Endodermal cell (in vitro differentiated cells): ENCODE measurements at regions not wholly inside any gene's neighbourhood (a gene's known extent, or its start where the extent isn't known, plus 50 kb on each side); places are given as distances from the start of the nearest gene placed in this dataset.

Experiments used
- DNase-seq: peaks from one replicate; pipeline ENCODE4 v3.0.0-alpha.2; 2017
- H3K27ac ChIP-seq: 2 replicates; pipeline ENCODE4 v1.5.1; 2013; ENCODE audit warnings: mild to moderate bottlenecking, low read depth, low read length, moderate library complexity
- H3K27me3 ChIP-seq: 2 replicates; pipeline ENCODE4 v1.6.1; 2013; ENCODE audit warnings: mild to moderate bottlenecking, low read length, moderate library complexity; ENCODE audit not compliant: insufficient read depth, control insufficient read depth, poor library complexity, severe bottlenecking
- H3K36me3 ChIP-seq: 2 replicates; pipeline ENCODE4 v1.7.0; 2013; ENCODE audit warnings: mild to moderate bottlenecking, low read length, moderate library complexity; ENCODE audit not compliant: control insufficient read depth, insufficient read depth
- H3K4me1 ChIP-seq: one replicate; pipeline ENCODE4 v1.7.0; 2013; ENCODE audit warnings: low read length; ENCODE audit not compliant: control insufficient read depth, insufficient read depth
- H3K4me3 ChIP-seq: 2 replicates; pipeline ENCODE4 v1.5.1; 2013; ENCODE audit warnings: mild to moderate bottlenecking, low read length, moderate library complexity
- H3K9ac ChIP-seq: 2 replicates; pipeline ENCODE4 v1.6.1; 2013; ENCODE audit warnings: mild to moderate bottlenecking, low read length, moderate library complexity; ENCODE audit not compliant: poor library complexity, severe bottlenecking; ENCODE audit errors: extremely low read depth
- H3K9me3 ChIP-seq: 2 replicates; pipeline ENCODE4 v1.6.1; 2013; ENCODE audit warnings: mild to moderate bottlenecking, low read length, moderate library complexity; ENCODE audit not compliant: control insufficient read depth
- H3K27ac Mint-ChIP-seq: 2 replicates; pipeline ENCODE4 v1.8.0; 2020; ENCODE audit warnings: mixed read lengths
- H3K27me3 Mint-ChIP-seq: 2 replicates; pipeline ENCODE4 v1.8.0; 2021; ENCODE audit warnings: mild to moderate bottlenecking, mixed read lengths; ENCODE audit not compliant: insufficient read depth
- H3K36me3 Mint-ChIP-seq: 2 replicates; pipeline ENCODE4 v1.8.0; 2020; ENCODE audit warnings: low read depth, mixed read lengths
- H3K4me1 Mint-ChIP-seq: 2 replicates; pipeline ENCODE4 v1.8.0; 2020; ENCODE audit warnings: mixed read lengths
- H3K4me3 Mint-ChIP-seq: 2 replicates; pipeline ENCODE4 v1.8.0; 2020; ENCODE audit warnings: mild to moderate bottlenecking, moderate library complexity, mixed read lengths
- H3K9me3 Mint-ChIP-seq: 2 replicates; pipeline ENCODE4 v1.8.0; 2020; ENCODE audit warnings: mild to moderate bottlenecking, mixed read lengths
- WGBS, 2 experiments: methylation state at CpG; one replicate each; pipeline versions ENCODE4 v1.1.5 to v1.1.7; 2013; ENCODE audit warnings: missing lambda C conversion rate in 2 of 2, mixed read lengths in 1 of 2; ENCODE audit not compliant: insufficient coverage in 1 of 2, insufficient read length in 1 of 2; 5-methylcytosine and 5-hydroxymethylcytosine counted together
- TF ChIP-seq, protein P1 (sequence below): fragments of 200-600 bp; sonication (generic); conservative IDR thresholded peaks from 2 replicates; pipeline ENCODE4 v1.5.0; 2021; ENCODE audit warnings: antibody characterized with exemption, mild to moderate bottlenecking

DNA sequence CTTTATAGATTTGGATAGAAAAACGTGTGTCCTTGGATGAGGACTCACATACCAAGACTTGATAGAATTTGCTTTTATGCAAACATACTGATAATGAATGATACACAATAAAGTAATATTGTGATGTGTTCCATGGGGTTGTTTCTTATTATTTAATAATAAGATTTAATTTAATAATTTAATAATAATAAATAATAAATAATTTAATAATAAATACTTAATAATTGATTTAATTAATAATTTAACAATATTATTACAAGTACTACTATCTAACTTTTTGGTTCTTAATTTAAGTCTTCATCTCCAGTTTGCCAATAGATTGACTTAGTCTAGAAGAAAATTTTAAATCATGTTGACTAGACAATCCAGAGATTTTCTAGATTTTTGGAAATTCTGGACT lies 909.2 kb upstream of the PCDH20 start:
- peaks cover 7% of the 10 kb centered on the region for H3K9me3 Mint-ChIP-seq
- H3K27me3 ChIP-seq, result no peaks in the 10 kb centered on the region
- peaks cover 6% of the 10 kb centered on the region for H3K4me1 Mint-ChIP-seq
- H3K27me3 Mint-ChIP-seq, result no peaks in the 10 kb centered on the region
- no peaks in the 10 kb centered on the region for H3K36me3 Mint-ChIP-seq
- H3K4me3 Mint-ChIP-seq, result no peak overlapping the region
- WGBS, 2 experiments, result no CpG with 5 or more reads among the region's 1 CpG
- H3K9me3 ChIP-seq, result peaks cover 6% of the 10 kb centered on the region
- no peak overlapping the region for H3K27ac ChIP-seq
- no peak overlapping the region for H3K9ac ChIP-seq
- TF ChIP-seq, protein P1, sequence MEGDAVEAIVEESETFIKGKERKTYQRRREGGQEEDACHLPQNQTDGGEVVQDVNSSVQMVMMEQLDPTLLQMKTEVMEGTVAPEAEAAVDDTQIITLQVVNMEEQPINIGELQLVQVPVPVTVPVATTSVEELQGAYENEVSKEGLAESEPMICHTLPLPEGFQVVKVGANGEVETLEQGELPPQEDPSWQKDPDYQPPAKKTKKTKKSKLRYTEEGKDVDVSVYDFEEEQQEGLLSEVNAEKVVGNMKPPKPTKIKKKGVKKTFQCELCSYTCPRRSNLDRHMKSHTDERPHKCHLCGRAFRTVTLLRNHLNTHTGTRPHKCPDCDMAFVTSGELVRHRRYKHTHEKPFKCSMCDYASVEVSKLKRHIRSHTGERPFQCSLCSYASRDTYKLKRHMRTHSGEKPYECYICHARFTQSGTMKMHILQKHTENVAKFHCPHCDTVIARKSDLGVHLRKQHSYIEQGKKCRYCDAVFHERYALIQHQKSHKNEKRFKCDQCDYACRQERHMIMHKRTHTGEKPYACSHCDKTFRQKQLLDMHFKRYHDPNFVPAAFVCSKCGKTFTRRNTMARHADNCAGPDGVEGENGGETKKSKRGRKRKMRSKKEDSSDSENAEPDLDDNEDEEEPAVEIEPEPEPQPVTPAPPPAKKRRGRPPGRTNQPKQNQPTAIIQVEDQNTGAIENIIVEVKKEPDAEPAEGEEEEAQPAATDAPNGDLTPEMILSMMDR, result no peak
- no peak overlapping the region for H3K27ac Mint-ChIP-seq
- no peaks in the 10 kb centered on the region for H3K4me1 ChIP-seq
- H3K4me3 ChIP-seq, result no peak overlapping the region
- H3K36me3 ChIP-seq, result no peaks in the 10 kb centered on the region
- no peak for DNase-seq

DNA sequence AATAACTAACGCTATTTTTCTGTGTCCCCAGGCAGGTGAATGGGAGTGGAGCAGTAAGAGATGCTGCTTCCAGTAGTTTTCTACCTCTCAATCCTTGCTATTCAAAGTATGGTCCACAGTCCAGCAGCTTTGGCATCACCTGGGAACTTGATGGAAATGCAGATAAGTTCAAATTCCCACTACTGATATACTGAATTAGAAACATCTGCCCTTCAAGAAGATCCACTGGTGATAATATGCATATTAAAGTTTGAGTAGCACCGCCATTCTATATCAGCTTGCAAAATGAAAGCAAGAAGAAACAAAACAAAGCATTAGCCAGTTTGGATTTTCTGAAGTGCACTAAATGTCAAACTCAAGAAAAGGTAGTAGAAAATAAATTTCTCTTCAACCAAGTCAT lies 906.2 kb upstream of the PCDH20 start:
- TF ChIP-seq, protein P1, result no peak
- no peak overlapping the region for H3K4me3 ChIP-seq
- no peaks in the 10 kb centered on the region for H3K36me3 Mint-ChIP-seq
- H3K4me3 Mint-ChIP-seq, result no peak overlapping the region
- H3K27ac Mint-ChIP-seq, result no peak overlapping the region
- H3K4me1 ChIP-seq, result no peaks in the 10 kb centered on the region
- H3K9me3 Mint-ChIP-seq, result no peaks in the 10 kb centered on the region
- H3K9me3 ChIP-seq, result no peaks in the 10 kb centered on the region
- WGBS, 2 experiments, result 100% methylated on average over 1 to 2 of the region's 2 CpGs
- no peaks in the 10 kb centered on the region for H3K27me3 Mint-ChIP-seq
- H3K4me1 Mint-ChIP-seq, result peaks cover 6% of the 10 kb centered on the region
- H3K9ac ChIP-seq, result no peak overlapping the region
- no peaks in the 10 kb centered on the region for H3K36me3 ChIP-seq
- no peaks in the 10 kb centered on the region for H3K27me3 ChIP-seq
- no peak for DNase-seq
- no peak overlapping the region for H3K27ac ChIP-seq

DNA sequence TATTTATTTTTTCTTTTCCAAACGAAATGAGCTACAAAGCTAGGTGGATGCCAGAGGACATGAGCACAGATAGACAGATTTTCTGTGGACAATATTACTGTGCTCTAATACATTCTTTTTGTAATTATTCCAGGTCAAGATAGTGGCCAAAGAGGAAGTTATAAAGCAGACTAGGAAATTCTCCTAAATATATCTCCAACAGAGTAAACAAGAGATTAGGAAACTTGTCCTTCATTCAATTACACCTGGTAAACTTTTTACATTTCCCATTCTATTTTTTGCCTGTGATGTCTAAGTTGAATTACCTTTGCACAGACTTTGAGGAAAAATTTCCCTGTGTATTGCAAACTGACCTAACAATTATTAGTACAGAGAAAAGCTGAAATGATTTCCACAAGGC lies 905.5 kb upstream of the PCDH20 start:
- no peaks in the 10 kb centered on the region for H3K4me1 ChIP-seq
- no peaks in the 10 kb centered on the region for H3K36me3 ChIP-seq
- H3K4me1 Mint-ChIP-seq, result peaks cover 6% of the 10 kb centered on the region
- no peak overlapping the region for H3K27ac Mint-ChIP-seq
- H3K9ac ChIP-seq, result no peak overlapping the region
- H3K4me3 ChIP-seq, result no peak overlapping the region
- no peak overlapping the region for H3K27ac ChIP-seq
- 80% methylated on average over 1 of the region's 1 CpG; no CpG with 5 or more reads in 1 of the 2 experiments for whole genome bisulfite sequencing, 2 experiments
- no peak for DNase-seq
- H3K27me3 Mint-ChIP-seq, result no peaks in the 10 kb centered on the region
- no peaks in the 10 kb centered on the region for H3K36me3 Mint-ChIP-seq
- TF ChIP-seq, protein P1, result no peak
- H3K4me3 Mint-ChIP-seq, result no peak overlapping the region
- no peaks in the 10 kb centered on the region for H3K27me3 ChIP-seq
- no peaks in the 10 kb centered on the region for H3K9me3 Mint-ChIP-seq
- no peaks in the 10 kb centered on the region for H3K9me3 ChIP-seq
